HG02759 (cell line): ENCODE measurements at regions not wholly inside any gene's neighbourhood (a gene's known extent, or its start where the extent isn't known, plus 50 kb on each side); places are given as distances from the start of the nearest gene placed in this dataset.
"Not testable (repeated sequence)": the region's sequence is repeated elsewhere in the genome, so short reads cannot be mapped to it uniquely, and the experiment has no call there.

Experiments used
- ATAC-seq: cut with Tn5 transposase; IDR thresholded peaks from one replicate; pipeline ENCODE4 v1.9.1; 2021; ENCODE audit warnings: mild to moderate bottlenecking, moderate library complexity; ENCODE audit not compliant: unreplicated experiment

DNA sequence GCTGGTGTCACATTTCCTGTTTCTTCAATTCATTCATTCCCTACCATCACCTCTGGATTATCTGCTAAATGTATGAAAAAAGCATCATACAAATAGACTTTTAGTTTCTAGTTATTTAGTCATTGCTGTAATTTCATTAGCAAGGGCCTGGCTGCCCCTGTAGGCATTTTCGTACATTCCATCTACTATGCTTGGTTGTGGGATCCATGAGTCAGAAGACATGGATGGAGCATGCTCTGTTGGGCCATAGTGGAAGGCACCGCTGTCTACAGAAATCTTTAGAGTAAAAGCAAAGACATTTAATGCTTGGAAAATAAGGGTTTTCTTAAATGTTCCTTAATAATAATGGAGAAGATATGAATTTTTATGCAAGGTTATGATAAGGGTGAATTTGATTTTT lies 324.8 kb upstream of the MEIS1 start:
- no peak for ATAC-seq

DNA sequence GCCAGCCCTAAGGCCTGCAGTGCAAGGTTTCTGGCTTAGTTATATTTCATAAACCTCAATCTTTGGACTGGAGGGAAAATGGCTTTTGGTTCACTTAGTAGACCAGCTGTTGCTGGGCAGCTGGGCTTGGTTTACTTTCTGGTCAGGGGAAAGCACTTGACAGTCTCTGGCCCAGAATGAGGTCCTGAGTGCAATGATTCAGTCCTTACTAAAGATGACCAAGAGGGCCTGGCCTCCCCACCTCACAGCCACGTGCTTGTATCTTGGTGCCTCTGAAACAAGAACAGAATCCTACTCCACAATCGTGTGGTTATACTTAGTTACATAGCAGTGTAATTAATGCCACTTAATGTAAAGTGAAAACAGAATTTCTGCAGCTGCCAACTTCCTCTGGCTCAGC lies 325.5 kb upstream of the MEIS1 start:
- ATAC-seq, result no peak

DNA sequence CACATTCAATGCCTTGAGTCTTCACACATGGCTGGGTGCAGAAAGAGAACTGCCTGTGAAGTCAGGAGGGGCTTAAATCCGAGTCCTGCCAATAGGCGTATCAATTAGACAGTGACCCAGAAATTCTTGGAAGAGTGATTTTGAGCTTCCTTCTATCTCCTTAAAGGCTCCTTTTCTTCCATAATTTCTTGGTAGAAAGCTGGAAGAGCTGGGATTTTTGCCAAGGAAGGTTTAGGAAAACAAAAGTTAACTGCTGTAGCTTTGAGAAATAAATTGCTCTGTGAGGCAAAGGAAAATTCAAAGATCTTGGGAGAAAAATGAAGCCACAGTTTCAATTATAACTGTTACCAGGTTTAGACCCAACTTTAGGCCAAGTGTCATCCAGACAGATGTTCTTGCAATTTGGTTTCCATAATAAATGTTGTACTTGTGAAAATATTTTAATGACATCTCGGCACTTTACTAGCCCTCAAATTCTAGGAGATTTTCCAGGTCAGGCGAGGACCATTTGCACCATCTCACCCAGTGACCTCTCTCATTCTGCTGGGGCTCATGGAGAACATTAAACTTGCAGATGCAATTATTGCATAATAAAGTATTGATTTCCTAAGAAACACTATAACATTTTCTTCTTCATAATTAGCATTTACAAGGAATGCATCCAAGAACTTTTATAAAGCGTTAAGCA lies 329.7 kb upstream of the MEIS1 start:
- ATAC-seq, result no peak

DNA sequence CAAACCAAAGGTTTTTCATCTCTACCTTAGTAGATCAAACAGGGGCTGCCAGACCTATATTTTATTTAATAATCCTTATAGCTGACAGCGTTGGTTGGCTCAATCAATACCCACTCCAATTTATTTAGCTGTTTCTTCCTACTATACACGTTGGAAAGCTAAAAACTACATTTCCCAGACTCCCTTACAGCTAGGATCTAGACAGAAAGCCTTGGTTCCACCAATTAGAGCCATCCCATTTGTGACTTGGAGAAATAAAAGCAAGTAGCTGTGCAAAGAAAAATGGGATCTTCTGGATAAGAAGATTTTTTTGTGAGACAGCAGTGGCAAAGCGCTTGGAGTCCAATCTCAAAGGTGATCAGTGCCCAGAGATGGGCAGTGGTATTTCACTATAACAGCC lies 331.3 kb upstream of the MEIS1 start:
- no peak for ATAC-seq

DNA sequence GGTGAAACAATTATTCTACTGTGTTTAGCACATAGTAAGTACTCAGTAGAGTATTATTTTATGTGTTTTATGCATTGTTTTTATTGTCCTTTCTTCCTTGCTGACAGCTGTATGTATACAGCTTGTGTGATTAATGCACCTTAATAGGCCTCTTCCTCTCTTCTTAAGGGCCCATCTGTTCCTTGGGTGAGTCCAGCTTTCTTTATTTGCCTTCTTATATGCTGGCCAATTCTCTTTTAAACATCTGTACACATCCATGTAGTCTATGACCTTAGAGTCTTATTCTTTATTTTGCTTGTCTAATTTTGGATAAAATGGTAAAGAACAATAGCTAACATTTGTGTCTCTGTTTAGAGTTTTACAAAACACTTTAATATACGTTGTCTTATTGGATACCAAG lies 333.7 kb upstream of the MEIS1 start:
- no peak for ATAC-seq

DNA sequence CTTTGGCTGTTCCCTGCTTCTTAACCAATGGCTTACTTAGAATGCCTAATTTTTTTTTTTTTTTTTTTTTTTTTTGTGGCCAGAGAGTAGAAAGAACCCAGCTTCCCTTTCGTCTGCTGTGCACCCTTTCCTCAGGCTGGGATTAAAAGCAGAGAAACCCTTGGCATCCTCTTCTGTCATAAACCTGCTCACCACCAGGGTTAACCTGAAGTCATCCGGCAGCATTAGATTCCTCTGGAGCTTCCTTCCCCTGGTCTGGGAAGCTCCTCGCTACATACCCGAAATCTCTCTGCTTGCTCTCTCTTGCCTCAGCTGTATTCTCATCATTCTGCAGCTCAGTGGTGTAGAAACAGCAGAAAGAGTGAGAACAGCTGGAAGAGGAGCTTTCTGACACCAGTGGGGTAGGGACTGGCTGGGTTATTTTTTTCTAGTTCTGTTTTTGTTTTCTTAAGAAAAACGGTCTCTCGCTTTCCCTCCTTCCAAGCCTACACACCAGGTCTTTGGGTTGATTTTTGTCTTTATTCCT lies 339.0 kb upstream of the MEIS1 start:
- ATAC-seq, result no peak

DNA sequence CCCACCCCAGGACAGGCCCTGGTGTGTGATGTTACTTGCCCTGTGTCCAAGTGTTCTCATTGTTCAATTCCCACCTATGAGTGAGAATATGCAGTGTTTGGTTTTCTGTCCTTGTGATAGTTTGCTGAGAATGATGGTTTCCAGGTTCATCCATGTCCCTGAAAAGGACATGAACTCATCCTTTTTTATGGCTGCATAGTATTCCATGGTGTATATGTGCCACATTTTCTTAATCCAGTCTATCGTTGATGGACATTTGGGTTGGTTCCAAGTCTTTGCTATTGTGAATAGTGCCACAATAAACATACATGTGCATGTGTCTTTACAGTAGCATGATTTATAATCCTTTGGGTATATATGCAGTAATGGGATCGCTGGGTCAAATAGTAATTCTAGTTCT lies 340.2 kb upstream of the MEIS1 start:
- not testable (repeated sequence) for ATAC-seq

DNA sequence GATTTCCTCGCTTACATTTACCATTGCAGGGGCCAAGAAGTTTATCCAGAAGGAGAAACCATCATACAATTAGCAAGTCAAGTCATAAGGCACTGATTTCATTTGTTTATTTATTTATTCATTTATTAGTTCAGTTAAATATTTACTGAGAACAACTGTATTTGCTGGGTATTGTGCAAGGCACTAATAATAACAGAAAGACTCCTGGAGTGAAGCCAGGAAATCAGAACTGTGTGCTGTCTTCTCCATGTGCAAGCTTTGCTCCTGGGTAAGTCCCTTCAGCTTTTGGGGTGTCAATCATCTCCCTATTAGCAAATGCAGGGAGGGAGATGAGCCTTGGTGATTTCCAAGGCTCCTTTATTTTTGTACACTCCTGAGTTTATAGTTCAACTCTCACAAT lies 341.6 kb upstream of the MEIS1 start:
- no peak for ATAC-seq

DNA sequence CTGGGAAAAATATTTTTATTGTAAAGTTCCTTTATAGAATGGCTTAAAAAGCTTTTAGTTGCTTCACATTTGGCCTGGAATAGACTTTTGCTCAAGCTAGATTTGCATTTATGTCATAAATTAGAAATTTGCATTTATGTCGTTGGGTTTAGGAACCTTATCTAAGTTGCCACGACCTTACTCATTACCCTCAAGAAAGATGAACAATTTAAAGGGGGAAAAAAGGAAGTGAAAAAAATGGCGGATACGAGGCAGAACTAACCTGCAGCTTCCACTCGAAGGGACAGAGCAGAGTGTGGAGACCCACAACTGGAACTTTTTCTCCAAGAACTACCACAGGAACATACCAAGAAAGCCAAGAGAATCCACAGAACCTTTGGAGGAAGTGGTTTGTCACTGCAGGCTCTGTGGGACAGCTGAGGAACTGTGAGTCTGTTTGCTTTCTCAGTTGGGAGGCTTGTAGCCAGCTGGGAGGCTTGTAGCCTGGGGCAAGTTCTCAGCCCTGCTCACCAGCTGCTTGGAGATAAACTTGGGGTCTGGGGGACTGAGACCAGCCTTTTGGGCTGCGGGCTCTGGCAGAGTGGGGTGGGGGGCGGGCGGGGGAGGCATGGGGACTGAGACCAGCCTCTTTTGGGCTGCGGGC lies 349.9 kb upstream of the MEIS1 start:
- no peak for ATAC-seq

DNA sequence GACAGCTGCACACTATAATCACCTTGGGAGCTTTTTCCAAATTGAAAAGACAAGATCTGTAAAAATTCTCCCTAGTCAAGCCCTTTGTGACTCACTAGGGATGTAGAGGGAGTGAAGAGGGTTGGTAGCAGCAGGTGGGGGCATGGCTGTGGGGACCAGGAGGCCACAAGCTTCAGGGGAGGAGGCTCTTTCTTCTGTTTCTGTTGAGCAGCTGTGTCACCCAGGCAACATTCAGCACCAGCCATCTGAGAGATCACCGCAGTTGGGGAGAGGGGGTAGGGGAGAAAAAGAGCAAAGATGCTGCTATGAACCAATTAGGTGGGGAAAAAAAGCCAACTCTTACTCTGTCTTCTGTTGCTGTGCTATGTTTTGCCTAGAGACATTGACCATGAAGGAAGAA lies 352.3 kb upstream of the MEIS1 start:
- ATAC-seq, result no peak

DNA sequence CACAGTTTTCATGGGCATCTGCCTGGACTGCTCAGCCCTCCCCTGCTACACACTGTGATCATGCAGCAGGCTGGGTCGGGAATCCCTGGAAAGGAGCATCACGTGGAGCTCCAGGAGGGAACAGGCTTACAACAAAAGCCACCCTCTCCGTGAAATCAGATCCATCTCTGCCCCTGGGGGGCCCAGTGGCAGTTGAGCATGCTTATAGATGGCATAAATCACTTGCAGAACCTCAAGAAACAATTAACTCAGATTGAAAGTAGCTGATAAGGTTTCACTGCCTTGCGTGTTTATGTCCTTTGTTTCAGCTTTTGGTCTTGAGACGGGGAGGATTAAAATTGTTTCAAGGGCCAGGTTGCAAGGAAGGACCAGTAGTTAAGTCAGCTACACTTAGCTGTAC lies 354.8 kb upstream of the MEIS1 start:
- ATAC-seq, result no peak

DNA sequence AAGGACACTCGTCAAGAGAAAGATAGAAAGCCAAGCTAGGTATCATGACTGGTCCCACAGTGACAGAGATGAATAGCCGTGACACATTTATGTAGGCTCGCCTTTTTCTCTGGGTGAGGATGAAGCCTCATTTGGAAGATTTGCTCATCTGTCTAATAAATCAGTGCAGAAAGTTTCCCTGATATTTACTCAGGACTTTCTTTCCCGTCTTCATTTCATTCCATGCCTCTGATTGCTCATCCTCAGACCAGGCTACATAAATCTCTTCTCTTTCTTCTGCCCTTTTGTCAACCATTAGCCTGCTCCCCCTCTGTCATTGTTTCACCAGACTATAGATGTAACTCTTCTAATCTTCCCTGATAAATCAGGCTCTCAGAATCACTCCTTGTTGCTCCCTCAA lies 361.8 kb upstream of the MEIS1 start:
- no peak for ATAC-seq

DNA sequence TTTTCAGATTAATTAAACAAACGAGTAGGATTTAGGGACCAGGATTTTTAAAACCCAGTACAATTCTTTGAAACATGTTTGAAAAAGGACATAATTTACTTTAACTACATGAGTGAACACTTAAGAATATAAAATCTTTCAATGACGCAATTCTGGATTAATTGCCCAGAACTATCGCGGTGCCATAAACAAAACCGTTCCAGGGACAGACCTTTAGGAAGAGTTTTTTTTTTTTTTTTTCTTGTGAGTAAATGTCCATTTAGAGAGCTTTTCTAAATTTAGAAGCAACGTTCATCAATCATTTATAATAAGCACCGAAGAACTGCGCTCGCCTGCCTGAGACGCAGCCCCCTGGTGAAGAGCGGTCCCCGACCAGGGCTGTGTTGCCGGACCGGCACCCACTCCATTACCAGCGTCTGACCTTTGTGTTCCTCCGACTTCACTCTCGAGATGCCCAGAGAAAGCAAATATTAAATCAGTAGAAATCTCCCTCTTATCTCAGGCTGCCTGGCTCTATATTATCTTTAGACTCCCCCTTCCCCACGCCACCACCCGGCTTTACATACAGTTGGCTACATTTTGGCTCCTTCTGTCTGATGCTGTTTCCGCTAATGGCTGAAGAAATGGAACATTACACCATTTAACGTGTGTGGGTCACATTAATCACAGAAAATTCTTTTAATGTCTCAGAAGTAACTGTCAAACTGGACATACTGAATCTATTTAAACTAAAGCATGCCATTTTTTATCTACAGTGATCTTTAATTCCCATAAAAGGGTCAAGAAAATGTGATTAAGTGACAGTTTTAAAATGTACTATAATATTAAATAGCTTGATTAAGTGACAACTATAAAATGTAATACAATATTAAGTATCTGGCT lies 364.0 kb upstream of the MEIS1 start:
- no peak for ATAC-seq

DNA sequence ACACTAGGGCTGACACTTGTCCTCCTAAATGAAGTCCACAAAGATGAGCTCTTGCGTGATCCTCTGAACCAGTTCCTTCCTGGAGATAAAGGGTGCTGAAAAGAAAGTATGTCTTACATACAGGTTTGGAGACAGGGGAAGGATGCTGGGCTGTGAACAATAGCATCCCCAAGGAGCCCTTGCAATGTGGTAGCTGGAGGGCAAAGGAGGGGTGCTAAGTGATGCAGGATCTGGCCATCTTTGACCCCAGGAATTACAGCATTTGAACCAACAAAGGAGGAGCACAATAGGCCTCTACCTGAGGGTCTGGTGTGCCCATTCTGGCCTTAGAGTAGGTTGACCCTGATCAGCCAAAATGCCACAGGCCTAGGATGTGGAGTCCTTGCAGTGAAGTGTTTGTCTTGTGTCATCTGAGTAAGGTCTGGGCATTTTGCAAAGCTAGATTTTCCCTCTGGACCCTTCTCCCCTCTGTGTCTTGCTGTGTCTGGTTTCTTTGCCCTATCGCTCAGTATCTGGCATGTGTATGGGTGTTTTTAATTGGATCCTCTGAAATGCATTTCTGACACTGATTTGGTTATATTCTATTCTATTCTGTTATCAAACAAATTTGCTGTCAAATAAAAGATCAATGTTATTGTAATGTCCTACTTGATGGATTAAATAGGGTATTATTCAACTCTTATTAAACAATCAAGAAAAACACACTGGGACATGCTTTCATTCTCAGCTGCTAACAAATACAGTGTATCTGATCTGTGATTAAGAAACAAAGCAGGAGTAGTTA lies 364.8 kb upstream of the MEIS1 start:
- ATAC-seq, result no peak

DNA sequence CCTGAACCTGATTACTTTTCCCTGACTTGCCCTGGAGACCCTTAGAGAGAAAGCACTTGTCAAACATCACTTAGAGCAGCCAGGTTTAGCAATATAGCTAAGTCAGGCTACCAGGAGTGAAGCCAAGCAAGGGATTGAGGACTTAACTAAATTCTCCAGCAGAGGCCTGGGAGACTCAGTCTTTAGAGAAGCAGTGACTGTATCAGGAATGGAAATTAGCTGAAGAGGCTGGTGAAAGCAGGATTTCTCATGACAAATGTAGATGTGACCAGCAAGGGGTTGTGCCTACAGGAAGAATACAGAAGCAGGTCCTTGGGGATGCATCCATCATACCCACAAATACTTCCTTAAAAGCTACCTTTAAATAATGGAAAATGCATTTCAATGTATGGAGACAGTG lies 368.9 kb upstream of the MEIS1 start:
- ATAC-seq, result no peak

DNA sequence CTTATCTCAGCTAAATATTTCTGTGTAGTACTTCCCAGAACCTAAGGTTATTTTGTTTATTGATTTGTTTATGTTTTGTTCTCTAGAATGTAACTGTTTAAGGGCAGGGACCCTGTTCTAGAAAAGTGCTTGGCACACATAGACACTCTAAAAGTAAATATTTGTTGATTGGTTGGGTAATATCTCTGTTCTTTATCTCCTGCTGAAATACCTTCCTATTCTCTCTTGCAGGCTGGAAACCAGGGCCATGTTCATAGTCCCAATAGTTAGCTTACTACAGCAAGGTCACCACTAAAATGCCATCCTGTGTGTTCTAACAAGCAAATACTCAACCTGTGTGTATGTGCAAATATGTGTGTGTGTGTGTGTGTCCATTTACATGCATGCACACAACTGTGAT lies 375.6 kb upstream of the MEIS1 start:
- no peak for ATAC-seq

DNA sequence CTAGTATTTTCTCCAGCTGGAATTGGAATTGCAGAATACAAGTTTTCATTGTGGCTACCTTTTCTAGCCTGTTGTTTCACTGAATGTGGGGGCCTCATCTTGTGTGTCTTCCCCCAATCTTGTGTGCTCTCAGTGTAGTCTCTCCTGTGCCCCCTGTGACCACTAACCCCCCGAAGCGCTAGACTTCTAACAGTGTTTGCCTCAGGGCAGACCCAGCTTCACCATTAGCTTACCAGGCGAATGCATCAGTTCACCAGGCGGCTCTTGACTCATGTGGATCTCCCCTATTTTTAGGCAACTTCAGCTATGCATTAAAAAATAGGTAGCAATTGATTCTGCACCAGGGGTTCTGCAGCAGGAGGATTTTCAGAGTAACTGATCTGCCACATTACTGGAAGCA lies 376.2 kb upstream of the MEIS1 start:
- ATAC-seq, result no peak

DNA sequence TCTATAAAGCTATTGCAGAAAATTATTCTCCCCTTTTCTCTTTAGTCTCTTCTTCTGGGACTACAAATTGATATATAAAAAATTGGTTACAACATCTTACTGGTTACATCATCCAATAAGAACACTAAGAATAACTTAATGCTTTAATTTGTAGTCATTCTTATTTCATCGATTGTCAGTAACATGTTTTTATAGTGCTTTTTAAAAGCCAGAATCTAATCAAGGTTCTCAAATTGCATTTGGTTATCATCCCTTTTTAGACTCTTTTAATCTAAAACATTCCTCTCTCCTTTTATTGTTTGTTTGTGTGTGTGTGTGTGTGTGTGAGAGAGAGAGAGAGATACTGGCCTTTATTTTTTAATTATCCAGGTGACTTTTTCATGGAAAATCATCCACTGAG lies 377.1 kb upstream of the MEIS1 start:
- ATAC-seq, result no peak

DNA sequence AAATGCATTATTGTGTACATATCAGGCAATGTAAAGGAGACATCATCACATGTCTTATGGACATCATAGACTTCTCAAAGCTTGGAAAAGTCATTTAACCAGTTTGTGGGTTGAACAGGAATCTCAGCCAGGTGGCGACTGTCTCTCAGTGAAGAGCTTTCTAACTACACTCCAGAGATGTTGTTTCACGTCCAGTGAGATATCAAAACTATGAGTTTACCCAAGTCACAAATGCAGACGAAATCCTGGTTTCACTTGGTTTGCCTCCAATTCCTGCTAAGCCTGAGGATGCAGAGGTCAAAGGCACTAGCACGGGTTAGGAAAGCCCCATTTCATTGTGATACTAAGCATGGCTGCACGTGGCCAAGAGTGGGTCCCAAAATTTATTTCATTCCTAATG lies 384.5 kb upstream of the MEIS1 start:
- ATAC-seq, result no peak

DNA sequence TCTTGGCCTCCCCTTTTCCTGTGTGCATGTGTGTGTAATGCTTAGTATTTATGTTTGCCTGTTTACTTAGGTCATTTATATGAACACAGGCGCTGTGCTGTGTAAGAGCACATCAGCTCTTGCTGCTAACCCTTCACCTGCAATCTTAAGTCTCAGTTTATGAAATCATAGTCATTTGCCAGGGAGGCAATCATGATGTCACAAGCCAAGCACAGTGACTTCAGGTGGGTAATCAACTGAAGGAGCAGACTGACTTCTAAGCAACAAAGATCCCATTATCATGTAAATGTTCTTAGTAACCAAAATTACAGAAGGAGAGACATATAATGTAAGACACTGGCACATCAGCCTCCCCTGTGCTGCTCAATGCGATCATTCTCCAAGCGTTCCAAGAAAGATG lies 386.3 kb upstream of the MEIS1 start:
- ATAC-seq, result no peak
